ENCODE measurements at regions not wholly inside any gene's neighbourhood (a gene's known extent, or its start where the extent isn't known, plus 50 kb on each side); places are given as distances from the start of the nearest gene placed in this dataset.

DNA sequence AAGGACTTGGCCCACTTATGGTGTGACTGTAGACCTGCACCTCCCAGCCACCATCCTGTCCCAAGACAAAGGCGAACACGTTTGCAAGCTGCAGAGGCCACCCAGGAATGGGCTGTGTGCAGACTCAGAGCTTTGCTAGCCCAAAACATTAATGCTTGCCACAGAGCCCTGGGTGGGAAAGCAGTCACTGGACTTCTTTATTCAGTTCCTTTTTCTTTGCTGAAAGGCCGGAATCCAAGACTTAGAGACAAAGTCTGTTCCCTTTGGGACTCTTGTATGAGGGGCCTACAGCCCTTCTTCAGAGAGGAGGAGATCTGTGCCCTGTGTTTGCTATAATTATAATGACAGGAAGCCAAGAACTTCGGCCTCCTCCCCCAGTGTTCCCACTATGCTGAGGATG, 167.8 kb downstream of the DLEU7 start:
- TF ChIP-seq, protein P1, sequence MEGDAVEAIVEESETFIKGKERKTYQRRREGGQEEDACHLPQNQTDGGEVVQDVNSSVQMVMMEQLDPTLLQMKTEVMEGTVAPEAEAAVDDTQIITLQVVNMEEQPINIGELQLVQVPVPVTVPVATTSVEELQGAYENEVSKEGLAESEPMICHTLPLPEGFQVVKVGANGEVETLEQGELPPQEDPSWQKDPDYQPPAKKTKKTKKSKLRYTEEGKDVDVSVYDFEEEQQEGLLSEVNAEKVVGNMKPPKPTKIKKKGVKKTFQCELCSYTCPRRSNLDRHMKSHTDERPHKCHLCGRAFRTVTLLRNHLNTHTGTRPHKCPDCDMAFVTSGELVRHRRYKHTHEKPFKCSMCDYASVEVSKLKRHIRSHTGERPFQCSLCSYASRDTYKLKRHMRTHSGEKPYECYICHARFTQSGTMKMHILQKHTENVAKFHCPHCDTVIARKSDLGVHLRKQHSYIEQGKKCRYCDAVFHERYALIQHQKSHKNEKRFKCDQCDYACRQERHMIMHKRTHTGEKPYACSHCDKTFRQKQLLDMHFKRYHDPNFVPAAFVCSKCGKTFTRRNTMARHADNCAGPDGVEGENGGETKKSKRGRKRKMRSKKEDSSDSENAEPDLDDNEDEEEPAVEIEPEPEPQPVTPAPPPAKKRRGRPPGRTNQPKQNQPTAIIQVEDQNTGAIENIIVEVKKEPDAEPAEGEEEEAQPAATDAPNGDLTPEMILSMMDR (IDR thresholded peaks at IDR 0.05; ENCODE audit: insufficient read depth, low read depth, low read length), result no peak
- TF ChIP-seq EZH2 (IDR thresholded peaks at IDR 0.05; ENCODE audit: insufficient read depth, low read length), result no peak

Data from astrocyte (in vitro differentiated cells and primary cell).